IMR-90 (cell line): ENCODE measurements at regions not wholly inside any gene's neighbourhood (a gene's known extent, or its start where the extent isn't known, plus 50 kb on each side); places are given as distances from the start of the nearest gene placed in this dataset.

ENCODE experiments used
- ATAC-seq: fragments of 200-7000 bp; cut with Tn5 transposase; 2 replicates; pipeline ENCODE4 v1.9.1; 2020; ENCODE audit warnings: low read depth, mild to moderate bottlenecking, moderate library complexity
- BruUV-seq: library from RNA; stranded (reverse); fragments of 400-500 nt; replicated peaks from 2 replicates; lab custom pipeline; 2021; lab: Mats Ljungman, UMichigan
- CTCF ChIA-PET: fragments of 300-600 bp; formaldehyde crosslinking; extraction: SDS; loops from one replicate; lab custom pipeline; 2021; ENCODE audit warnings: antibody characterized with exemption; lab: Yijun Ruan, JAX
- POLR2A ChIA-PET: fragments of 300-600 bp; sonication (Branson Sonifier 250); formaldehyde crosslinking; loops from one replicate; lab custom pipeline; 2022; ENCODE audit warnings: antibody characterized with exemption; ENCODE audit not compliant: unreplicated experiment; lab: Charles Lee
- DNase-seq: peaks from one replicate; pipeline ENCODE4 v3.0.0; 2013
- H2AFZ ChIP-seq: replicated peaks from 2 replicates; pipeline ENCODE3; 2013; ENCODE audit warnings: low read length, mild to moderate bottlenecking; ENCODE audit not compliant: poor library complexity
- H2AK5ac ChIP-seq: 2 replicates; pipeline ENCODE4 v1.6.1; 2013; ENCODE audit warnings: low read depth, low read length, inconsistent platforms
- H2AK9ac ChIP-seq: replicated peaks from 2 replicates; pipeline ENCODE3; 2013; ENCODE audit warnings: mild to moderate bottlenecking, low read depth, low read length, moderate library complexity; ENCODE audit not compliant: poor library complexity
- H2BK120ac ChIP-seq: 2 replicates; pipeline ENCODE4 v1.6.1; 2013; ENCODE audit warnings: low read depth, low read length, inconsistent platforms
- H2BK15ac ChIP-seq: 3 replicates; pipeline ENCODE4 v1.6.1; 2013; ENCODE audit warnings: low read depth, low read length, inconsistent platforms
- H2BK20ac ChIP-seq: 2 replicates; pipeline ENCODE4 v1.6.1; 2013; ENCODE audit warnings: low read depth, mild to moderate bottlenecking, inconsistent platforms, low read length, moderate library complexity
- H2BK5ac ChIP-seq: 2 replicates; pipeline ENCODE4 v1.6.1; 2013; ENCODE audit warnings: mild to moderate bottlenecking, low read depth, low read length, inconsistent platforms; ENCODE audit not compliant: poor library complexity, severe bottlenecking
- H3K14ac ChIP-seq: replicated peaks from 2 replicates; pipeline ENCODE4 v1.6.1; 2013; ENCODE audit warnings: low read depth, low read length, inconsistent platforms
- H3K18ac ChIP-seq: 2 replicates; pipeline ENCODE4 v1.6.1; 2013; ENCODE audit warnings: low read depth, low read length, control low read depth
- H3K23ac ChIP-seq: 2 replicates; pipeline ENCODE4 v1.6.1; 2013; ENCODE audit warnings: low read depth, low read length, inconsistent platforms
- H3K27ac ChIP-seq: 2 replicates; pipeline ENCODE4 v1.5.1; 2013; ENCODE audit warnings: mild to moderate bottlenecking, control low read depth, low read length; ENCODE audit not compliant: insufficient read depth
- H3K27me3 ChIP-seq: 2 replicates; pipeline ENCODE4 v1.6.1; 2013; ENCODE audit warnings: low read length; ENCODE audit not compliant: control insufficient read depth, insufficient read depth
- H3K36me3 ChIP-seq: 2 replicates; pipeline ENCODE4 v1.6.1; 2013; ENCODE audit warnings: low read length, mixed read lengths; ENCODE audit not compliant: control insufficient read depth, insufficient read depth
- H3K4ac ChIP-seq: 2 replicates; pipeline ENCODE4 v1.6.1; 2013; ENCODE audit warnings: low read depth, low read length, inconsistent platforms
- H3K4me1 ChIP-seq: 2 replicates; pipeline ENCODE4 v1.6.1; 2013; ENCODE audit warnings: low read length, mixed read lengths; ENCODE audit not compliant: control insufficient read depth, insufficient read depth
- H3K4me2 ChIP-seq: 2 replicates; pipeline ENCODE4 v1.6.1; 2013; ENCODE audit warnings: low read depth, mild to moderate bottlenecking, control low read depth, low read length, moderate library complexity
- H3K4me3 ChIP-seq: 2 replicates; pipeline ENCODE4 v1.5.1; 2013; ENCODE audit warnings: low read depth, mild to moderate bottlenecking, control low read depth, low read length, moderate library complexity; ENCODE audit not compliant: insufficient read depth
- H3K56ac ChIP-seq: 2 replicates; pipeline ENCODE4 v1.6.1; 2013; ENCODE audit warnings: low read length, inconsistent platforms; ENCODE audit not compliant: insufficient read depth; ENCODE audit errors: extremely low read depth
- H3K79me1 ChIP-seq, 2 experiments: 2 replicates each; pipeline ENCODE4 v1.6.1; 2013; ENCODE audit warnings: low read length in 2 of 2, inconsistent platforms in 1 of 2, low read depth in 1 of 2
- H3K9ac ChIP-seq: 2 replicates; pipeline ENCODE4 v1.6.1; 2013; ENCODE audit warnings: low read depth, low read length, control low read depth
- H3K9me1 ChIP-seq: 2 replicates; pipeline ENCODE4 v1.6.1; 2013; ENCODE audit warnings: low read length, inconsistent platforms; ENCODE audit not compliant: insufficient read depth
- H3K9me3 ChIP-seq: 2 replicates; pipeline ENCODE4 v1.6.1; 2013; ENCODE audit warnings: low read length; ENCODE audit not compliant: control insufficient read depth, insufficient read depth
- H4K20me1 ChIP-seq: 2 replicates; pipeline ENCODE4 v1.6.1; 2013; ENCODE audit warnings: low read length, inconsistent platforms; ENCODE audit not compliant: insufficient read depth
- H4K5ac ChIP-seq: 2 replicates; pipeline ENCODE4 v1.6.1; 2013; ENCODE audit warnings: mild to moderate bottlenecking, low read depth, low read length, control low read depth
- H4K8ac ChIP-seq, 2 experiments: 2 replicates each; pipeline ENCODE4 v1.6.1; 2013; ENCODE audit warnings: low read depth in 2 of 2, low read length in 2 of 2, control low read depth in 1 of 2, inconsistent platforms in 1 of 2
- H4K91ac ChIP-seq: 2 replicates; pipeline ENCODE4 v1.6.1; 2013; ENCODE audit warnings: low read depth, low read length, inconsistent platforms; ENCODE audit not compliant: insufficient read depth
- ELK1 ChIP-seq: fragments of 150-350 bp; IDR thresholded peaks from 2 replicates; pipeline ENCODE4 v1.6.1; 2016; ENCODE audit warnings: low read depth, mild to moderate bottlenecking, low read length, moderate library complexity, borderline replicate concordance
- MAFK ChIP-seq: IDR thresholded peaks from 2 replicates; pipeline ENCODE4 v1.6.1; 2012; ENCODE audit warnings: low read depth, low read length, improper control_type of control experiment
- MAZ ChIP-seq: IDR thresholded peaks from 2 replicates; pipeline ENCODE4 v1.6.1; 2012; ENCODE audit warnings: low read depth, mild to moderate bottlenecking, low read length, improper control_type of control experiment, moderate library complexity, borderline replicate concordance
- MXI1 ChIP-seq: IDR thresholded peaks from 2 replicates; pipeline ENCODE4 v1.6.1; 2012; ENCODE audit warnings: low read depth, mild to moderate bottlenecking, low read length, moderate library complexity, borderline replicate concordance
- SMC3 ChIP-seq: fragments of 150-350 bp; IDR thresholded peaks from 2 replicates; pipeline ENCODE4 v1.6.1; 2016; ENCODE audit warnings: low read depth, mild to moderate bottlenecking, antibody characterized with exemption, low read length, moderate library complexity
- WGBS, 2 experiments: methylation state at CpG; one replicate each; pipeline versions ENCODE4 v1.1.5 to v1.1.7; 2013; ENCODE audit warnings: missing lambda C conversion rate in 2 of 2; ENCODE audit not compliant: insufficient read length in 1 of 2; ENCODE audit errors: extremely low coverage in 2 of 2; 5-methylcytosine and 5-hydroxymethylcytosine counted together
- dilution Hi-C: fragments of 300-500 bp; cut with HindIII; formaldehyde crosslinking; loops from one replicate; pipeline ENCODE4 v1.14.3; 2018; ENCODE audit warnings: low sequenced_read_pairs; ENCODE audit not compliant: unreplicated experiment
- in situ Hi-C: fragments of 300-500 bp; cut with MboI; formaldehyde crosslinking; loops from 3 replicates; pipeline ENCODE4 v1.14.3; 2019; ENCODE audit warnings: low sequenced_read_pairs, inconsistent platforms, mixed read lengths
- intact Hi-C: fragments of 100-400 bp; cut with micrococcal nuclease; formaldehyde crosslinking; loops from 2 replicates; pipeline ENCODE4 v1.10.0; 2022

DNA sequence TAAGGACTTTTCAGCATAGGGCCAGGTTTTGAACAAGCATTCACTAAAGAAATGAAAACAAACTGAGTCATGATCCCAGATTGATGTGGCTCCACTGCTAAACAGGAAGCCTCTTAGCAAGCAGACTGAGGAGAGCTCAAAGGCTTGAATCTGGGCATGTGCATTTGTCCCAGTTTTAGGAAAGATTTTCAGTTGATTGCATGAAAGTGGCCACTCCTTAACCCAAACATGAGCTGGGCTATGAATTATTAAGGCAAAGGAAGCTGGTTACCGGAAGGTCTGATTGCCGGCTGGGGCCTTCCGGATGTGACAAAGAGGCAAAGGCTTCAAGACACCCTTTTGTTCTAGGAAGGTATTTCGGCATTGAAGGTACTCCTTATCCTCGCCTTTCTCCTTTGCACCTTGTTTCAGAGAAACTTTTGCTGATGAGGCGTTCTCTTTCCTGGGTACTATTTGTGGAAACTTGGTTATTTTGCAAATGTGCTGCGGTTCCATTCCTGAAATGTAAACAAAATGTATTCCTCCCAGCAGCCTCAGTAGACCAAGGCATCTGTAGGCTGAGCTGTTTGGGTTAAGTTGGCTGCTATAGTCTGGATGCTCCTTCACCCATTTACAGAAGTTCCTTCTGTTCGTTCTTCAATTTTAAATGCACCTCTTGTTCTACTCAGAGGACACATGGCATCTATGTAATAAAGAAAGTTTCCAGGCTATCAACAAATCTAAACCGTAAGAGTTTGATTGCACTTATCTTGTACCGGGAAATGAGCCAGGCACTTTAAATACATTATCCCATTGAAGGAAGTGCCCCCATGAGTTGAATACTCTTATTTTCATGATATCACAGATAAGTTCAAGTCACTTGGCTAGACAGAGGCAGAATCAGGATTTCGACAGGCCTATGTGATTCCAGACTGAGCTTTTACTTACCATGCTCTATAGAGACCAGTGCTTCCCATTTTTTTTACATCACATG lies 115.6 kb upstream of the METAP2 start:
- Histone ChIP-seq H2BK15ac (no peak overlapping the region; the same call in 2 of the 3 replicates), H3K56ac (peak overlapping the region; percentile 32; the same call in 1 of the 2 replicates), H4K91ac (peak overlapping the region; percentile 28; the same call in 1 of the 2 replicates), H2BK120ac (peak overlapping the region; percentile 52), H3K79me1 (no peaks in the 10 kb centered on the region), H3K9me1 (peaks cover 11% of the 10 kb centered on the region), H3K27ac (0 out of 2 replicates have a peak overlapping the region, but pooled peaks have one; percentile 4), H3K14ac (peak overlapping the region; percentile 44), H3K23ac (peak overlapping the region; percentile 37; the same call in 1 of the 2 replicates), H3K4me1 (peaks cover 7% of the 10 kb centered on the region), H4K8ac (peak overlapping the region; percentile 23 to 49; a peak in 2 of 4 replicates), H3K27me3 (no peaks in the 10 kb centered on the region; the same call in 1 of the 2 replicates), H3K4me3 (no peak overlapping the region), H4K20me1 (no peaks in the 10 kb centered on the region), H3K18ac (peak overlapping the region; percentile 16; the same call in 1 of the 2 replicates), H3K36me3 (no peaks in the 10 kb centered on the region), H3K4ac (peak overlapping the region; percentile 56), H2AK9ac (no peak overlapping the region), H2BK20ac (peak overlapping the region; percentile 42; the same call in 1 of the 2 replicates), H2AK5ac (no peak overlapping the region), H3K4me2 (peak overlapping the region; percentile 37; the same call in 1 of the 2 replicates), H2AFZ (peak overlapping the region; percentile 76), H3K9ac (no peak overlapping the region), H2BK5ac (peak overlapping the region; percentile 24), H3K9me3 (no peaks in the 10 kb centered on the region), H4K5ac (peak overlapping the region; percentile 46; the same call in 1 of the 2 replicates)
- BruUV-seq: no TSS peak
- WGBS, 2 experiments: 60% methylated on average over 3 of the region's 11 CpGs; no CpG with 5 or more reads in 1 of the 2 experiments
- TF ChIP-seq ELK1 (no peak), MAFK (peak; percentile 52; the same call in 1 of the 2 replicates), SMC3 (no peak), MXI1 (no peak), MAZ (no peak)
- CTCF ChIA-PET: no interaction called here
- POLR2A ChIA-PET: interaction anchor here (1.0 kb wide), 1 partner anchor 115 kb away, joined by 3 read pairs; the partner anchor contains the start of gene METAP2
- in situ Hi-C loops: no loop called here
- dilution Hi-C loops: no loop called here
- DNase-seq (peak; percentile 39), ATAC-seq (peak; percentile 78)
- intact Hi-C loops: no loop called here
